ENCODE measurements at regions not wholly inside any gene's neighbourhood (a gene's known extent, or its start where the extent isn't known, plus 50 kb on each side); places are given as distances from the start of the nearest gene placed in this dataset.

DNA sequence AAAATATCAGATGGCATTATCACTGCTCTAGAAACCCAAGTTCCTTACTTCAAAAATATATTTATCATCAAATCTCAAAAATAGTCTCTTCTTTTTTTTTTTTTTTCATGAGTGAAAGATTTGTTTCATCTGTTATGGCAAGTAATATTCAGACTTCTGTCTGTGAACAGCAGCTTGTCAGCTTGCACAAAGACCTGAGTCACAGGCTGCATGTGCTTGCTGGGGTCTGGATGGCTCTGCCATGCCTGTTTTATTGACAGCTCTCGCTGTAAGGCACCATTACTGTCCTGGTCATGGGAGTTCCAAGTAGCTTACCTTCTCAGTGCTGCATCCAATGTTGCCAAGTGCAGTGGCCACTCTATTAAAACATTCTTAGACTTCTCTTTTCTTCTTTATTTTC is 456.4 kb downstream of the GADD45G start:
- Histone ChIP-seq H3K36me3 (ENCODE audit: control insufficient read depth in 1 of 2, insufficient read depth in 2 of 2, low read length in 2 of 2) (no peaks in the 10 kb centered on the region), H4K20me1 (ENCODE audit: insufficient read depth) (no peaks in the 10 kb centered on the region), H3K27ac (ENCODE audit: low read depth, low read length) (no peak overlapping the region), H3K27me3 (ENCODE audit: insufficient read depth, low read length) (no peaks in the 10 kb centered on the region), H3K9me3 (ENCODE audit: control insufficient read depth in 1 of 2, insufficient read depth in 1 of 2, low read depth in 1 of 2, low read length in 2 of 2) (no peaks in the 10 kb centered on the region), H3K4me2 (ENCODE audit: low read length) (no peak overlapping the region), H3K4me1 (ENCODE audit: control insufficient read depth in 1 of 2, insufficient read depth in 2 of 2, low read length in 2 of 2) (no peaks in the 10 kb centered on the region; a peak in 1 of 4 replicates), H3K79me2 (ENCODE audit: insufficient read depth, low read length) (no peaks in the 10 kb centered on the region), H3K9ac (ENCODE audit: low read length) (no peak overlapping the region), H3K9me2 (ENCODE audit: insufficient read depth) (no peaks in the 10 kb centered on the region), H2AFZ (ENCODE audit: low read depth, low read length, poor library complexity, severe bottlenecking) (no peak overlapping the region), H3K4me3 (replicated peaks in 1 of 2; ENCODE audit: low read depth in 1 of 2, low read length in 2 of 2) (no peak overlapping the region)
- POLR2A ChIA-PET: no interaction called here
- RAD21 ChIA-PET (ENCODE audit: low non-redundant PET in 1 of 2, low total read pairs in 2 of 2, uncharacterized antibody in 2 of 2, unreplicated experiment in 2 of 2): no interaction called here
- DNase-seq (ENCODE audit: low read depth, low spot score) (no peak), ATAC-seq (no peak)
- intact Hi-C loops (cut with micrococcal nuclease): no loop called here
- BruUV-seq (replicated peaks): no TSS peak
- TF ChIP-seq TCF7L2 (IDR thresholded peaks at IDR 0.05; ENCODE audit: borderline replicate concordance, extremely low read depth, insufficient read depth, insufficient read length): no peak
- no peak for TF ChIP-seq SP1 (IDR thresholded peaks at IDR 0.05; ENCODE audit: low read depth)
- no peak for TF ChIP-seq SIN3A (IDR thresholded peaks at IDR 0.05; ENCODE audit: low read depth)
- TF ChIP-seq CBX3 (IDR thresholded peaks at IDR 0.05; ENCODE audit: low read depth): no peak
- TF ChIP-seq POLR2AphosphoS5 (IDR thresholded peaks at IDR 0.05; ENCODE audit: low read depth, low read length): no peak
- TF ChIP-seq, protein P1, sequence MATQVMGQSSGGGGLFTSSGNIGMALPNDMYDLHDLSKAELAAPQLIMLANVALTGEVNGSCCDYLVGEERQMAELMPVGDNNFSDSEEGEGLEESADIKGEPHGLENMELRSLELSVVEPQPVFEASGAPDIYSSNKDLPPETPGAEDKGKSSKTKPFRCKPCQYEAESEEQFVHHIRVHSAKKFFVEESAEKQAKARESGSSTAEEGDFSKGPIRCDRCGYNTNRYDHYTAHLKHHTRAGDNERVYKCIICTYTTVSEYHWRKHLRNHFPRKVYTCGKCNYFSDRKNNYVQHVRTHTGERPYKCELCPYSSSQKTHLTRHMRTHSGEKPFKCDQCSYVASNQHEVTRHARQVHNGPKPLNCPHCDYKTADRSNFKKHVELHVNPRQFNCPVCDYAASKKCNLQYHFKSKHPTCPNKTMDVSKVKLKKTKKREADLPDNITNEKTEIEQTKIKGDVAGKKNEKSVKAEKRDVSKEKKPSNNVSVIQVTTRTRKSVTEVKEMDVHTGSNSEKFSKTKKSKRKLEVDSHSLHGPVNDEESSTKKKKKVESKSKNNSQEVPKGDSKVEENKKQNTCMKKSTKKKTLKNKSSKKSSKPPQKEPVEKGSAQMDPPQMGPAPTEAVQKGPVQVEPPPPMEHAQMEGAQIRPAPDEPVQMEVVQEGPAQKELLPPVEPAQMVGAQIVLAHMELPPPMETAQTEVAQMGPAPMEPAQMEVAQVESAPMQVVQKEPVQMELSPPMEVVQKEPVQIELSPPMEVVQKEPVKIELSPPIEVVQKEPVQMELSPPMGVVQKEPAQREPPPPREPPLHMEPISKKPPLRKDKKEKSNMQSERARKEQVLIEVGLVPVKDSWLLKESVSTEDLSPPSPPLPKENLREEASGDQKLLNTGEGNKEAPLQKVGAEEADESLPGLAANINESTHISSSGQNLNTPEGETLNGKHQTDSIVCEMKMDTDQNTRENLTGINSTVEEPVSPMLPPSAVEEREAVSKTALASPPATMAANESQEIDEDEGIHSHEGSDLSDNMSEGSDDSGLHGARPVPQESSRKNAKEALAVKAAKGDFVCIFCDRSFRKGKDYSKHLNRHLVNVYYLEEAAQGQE (IDR thresholded peaks at IDR 0.05; ENCODE audit: low read depth): no peak
- TF ChIP-seq EZH2phosphoT487 (IDR thresholded peaks at IDR 0.05; ENCODE audit: borderline replicate concordance): no peak
- TF ChIP-seq, protein P2, sequence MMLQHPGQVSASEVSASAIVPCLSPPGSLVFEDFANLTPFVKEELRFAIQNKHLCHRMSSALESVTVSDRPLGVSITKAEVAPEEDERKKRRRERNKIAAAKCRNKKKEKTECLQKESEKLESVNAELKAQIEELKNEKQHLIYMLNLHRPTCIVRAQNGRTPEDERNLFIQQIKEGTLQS (IDR thresholded peaks at IDR 0.05): no peak
- TF ChIP-seq RAD21 (IDR thresholded peaks at IDR 0.05; ENCODE audit: low read depth): no peak
- TF ChIP-seq ZNF274 (IDR thresholded peaks at IDR 0.05; ENCODE audit: low read depth, low read length): no peak
- TF ChIP-seq ELF1 (IDR thresholded peaks at IDR 0.05; ENCODE audit: borderline replicate concordance, low read depth): no peak
- no peak for TF ChIP-seq FOSL1 (IDR thresholded peaks at IDR 0.05; ENCODE audit: low read depth)
- TF ChIP-seq, protein P3, sequence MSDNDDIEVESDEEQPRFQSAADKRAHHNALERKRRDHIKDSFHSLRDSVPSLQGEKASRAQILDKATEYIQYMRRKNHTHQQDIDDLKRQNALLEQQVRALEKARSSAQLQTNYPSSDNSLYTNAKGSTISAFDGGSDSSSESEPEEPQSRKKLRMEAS (IDR thresholded peaks at IDR 0.05): no peak
- no peak for TF ChIP-seq JUND (IDR thresholded peaks at IDR 0.05)
- TF ChIP-seq SRF (IDR thresholded peaks at IDR 0.05; ENCODE audit: low read depth): no peak
- no peak for TF ChIP-seq EGR1 (IDR thresholded peaks at IDR 0.05; ENCODE audit: low read depth)
- TF ChIP-seq, protein P4, sequence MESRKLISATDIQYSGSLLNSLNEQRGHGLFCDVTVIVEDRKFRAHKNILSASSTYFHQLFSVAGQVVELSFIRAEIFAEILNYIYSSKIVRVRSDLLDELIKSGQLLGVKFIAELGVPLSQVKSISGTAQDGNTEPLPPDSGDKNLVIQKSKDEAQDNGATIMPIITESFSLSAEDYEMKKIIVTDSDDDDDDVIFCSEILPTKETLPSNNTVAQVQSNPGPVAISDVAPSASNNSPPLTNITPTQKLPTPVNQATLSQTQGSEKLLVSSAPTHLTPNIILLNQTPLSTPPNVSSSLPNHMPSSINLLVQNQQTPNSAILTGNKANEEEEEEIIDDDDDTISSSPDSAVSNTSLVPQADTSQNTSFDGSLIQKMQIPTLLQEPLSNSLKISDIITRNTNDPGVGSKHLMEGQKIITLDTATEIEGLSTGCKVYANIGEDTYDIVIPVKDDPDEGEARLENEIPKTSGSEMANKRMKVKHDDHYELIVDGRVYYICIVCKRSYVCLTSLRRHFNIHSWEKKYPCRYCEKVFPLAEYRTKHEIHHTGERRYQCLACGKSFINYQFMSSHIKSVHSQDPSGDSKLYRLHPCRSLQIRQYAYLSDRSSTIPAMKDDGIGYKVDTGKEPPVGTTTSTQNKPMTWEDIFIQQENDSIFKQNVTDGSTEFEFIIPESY (IDR thresholded peaks at IDR 0.05; ENCODE audit: extremely low read depth, insufficient replicate concordance, low read length): no peak
- no peak for TF ChIP-seq YY1 (IDR thresholded peaks at IDR 0.05; ENCODE audit: extremely low read depth, insufficient replicate concordance, low read depth, low read length)
- TF ChIP-seq CEBPB (IDR thresholded peaks at IDR 0.05; ENCODE audit: low read depth): no peak
- TF ChIP-seq EZH2 (IDR thresholded peaks at IDR 0.05): no peak
- CTCF ChIA-PET: no interaction called here
